ENCODE measurements at regions not wholly inside any gene's neighbourhood (a gene's known extent, or its start where the extent isn't known, plus 50 kb on each side); places are given as distances from the start of the nearest gene placed in this dataset.

DNA sequence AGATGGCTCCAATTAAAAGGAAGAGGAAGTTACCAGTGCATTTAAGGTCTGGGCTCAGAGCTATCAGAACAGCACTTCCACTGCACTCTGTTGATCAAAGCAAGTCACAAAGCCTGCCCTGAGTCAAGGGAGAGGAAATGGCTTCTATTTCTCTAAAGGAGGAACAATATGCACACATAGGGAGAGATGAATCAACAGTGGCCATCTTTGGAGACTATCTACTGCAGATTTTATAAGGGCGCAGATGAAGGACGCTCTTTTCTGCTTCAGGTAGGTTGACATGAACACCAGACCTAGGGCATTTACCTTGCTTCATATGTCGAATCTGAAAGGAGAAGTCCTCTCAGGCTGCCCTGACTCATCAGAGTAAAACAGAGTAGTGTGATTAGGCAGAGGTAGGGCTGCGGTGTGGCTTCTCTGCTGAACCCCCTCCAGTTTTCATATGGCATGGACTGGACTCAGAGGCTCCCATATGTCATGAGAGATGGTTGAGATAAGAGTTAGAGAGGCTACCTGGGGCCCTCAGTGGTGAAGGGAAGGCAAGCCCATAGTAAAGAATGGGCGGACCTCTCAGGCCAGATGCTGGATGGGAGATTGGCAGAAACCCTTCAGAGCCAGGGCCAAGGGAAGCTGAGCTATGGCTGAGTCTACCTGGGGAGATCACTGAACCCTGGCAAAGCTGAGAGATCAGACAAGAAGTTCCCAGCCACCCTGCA, 84.4 kb downstream of the ARF6 start:
- TF ChIP-seq, protein P1, sequence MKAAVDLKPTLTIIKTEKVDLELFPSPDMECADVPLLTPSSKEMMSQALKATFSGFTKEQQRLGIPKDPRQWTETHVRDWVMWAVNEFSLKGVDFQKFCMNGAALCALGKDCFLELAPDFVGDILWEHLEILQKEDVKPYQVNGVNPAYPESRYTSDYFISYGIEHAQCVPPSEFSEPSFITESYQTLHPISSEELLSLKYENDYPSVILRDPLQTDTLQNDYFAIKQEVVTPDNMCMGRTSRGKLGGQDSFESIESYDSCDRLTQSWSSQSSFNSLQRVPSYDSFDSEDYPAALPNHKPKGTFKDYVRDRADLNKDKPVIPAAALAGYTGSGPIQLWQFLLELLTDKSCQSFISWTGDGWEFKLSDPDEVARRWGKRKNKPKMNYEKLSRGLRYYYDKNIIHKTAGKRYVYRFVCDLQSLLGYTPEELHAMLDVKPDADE (IDR thresholded peaks at IDR 0.05), result no peak
- TF ChIP-seq ZNF114 (CRISPR knock-in tag; IDR thresholded peaks at IDR 0.05), result no peak
- TF ChIP-seq, protein P2, sequence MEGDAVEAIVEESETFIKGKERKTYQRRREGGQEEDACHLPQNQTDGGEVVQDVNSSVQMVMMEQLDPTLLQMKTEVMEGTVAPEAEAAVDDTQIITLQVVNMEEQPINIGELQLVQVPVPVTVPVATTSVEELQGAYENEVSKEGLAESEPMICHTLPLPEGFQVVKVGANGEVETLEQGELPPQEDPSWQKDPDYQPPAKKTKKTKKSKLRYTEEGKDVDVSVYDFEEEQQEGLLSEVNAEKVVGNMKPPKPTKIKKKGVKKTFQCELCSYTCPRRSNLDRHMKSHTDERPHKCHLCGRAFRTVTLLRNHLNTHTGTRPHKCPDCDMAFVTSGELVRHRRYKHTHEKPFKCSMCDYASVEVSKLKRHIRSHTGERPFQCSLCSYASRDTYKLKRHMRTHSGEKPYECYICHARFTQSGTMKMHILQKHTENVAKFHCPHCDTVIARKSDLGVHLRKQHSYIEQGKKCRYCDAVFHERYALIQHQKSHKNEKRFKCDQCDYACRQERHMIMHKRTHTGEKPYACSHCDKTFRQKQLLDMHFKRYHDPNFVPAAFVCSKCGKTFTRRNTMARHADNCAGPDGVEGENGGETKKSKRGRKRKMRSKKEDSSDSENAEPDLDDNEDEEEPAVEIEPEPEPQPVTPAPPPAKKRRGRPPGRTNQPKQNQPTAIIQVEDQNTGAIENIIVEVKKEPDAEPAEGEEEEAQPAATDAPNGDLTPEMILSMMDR (conservative IDR thresholded peaks at IDR 0.05; ENCODE audit: low read depth in 2 of 2), result no peak
- TF ChIP-seq POLR2AphosphoS5 (IDR thresholded peaks at IDR 0.05; ENCODE audit: low read depth), result no peak
- TF ChIP-seq EZH2 (IDR thresholded peaks at IDR 0.05; ENCODE audit: low read depth, unreplicated experiment), result no peak
- TF ChIP-seq, protein P3, sequence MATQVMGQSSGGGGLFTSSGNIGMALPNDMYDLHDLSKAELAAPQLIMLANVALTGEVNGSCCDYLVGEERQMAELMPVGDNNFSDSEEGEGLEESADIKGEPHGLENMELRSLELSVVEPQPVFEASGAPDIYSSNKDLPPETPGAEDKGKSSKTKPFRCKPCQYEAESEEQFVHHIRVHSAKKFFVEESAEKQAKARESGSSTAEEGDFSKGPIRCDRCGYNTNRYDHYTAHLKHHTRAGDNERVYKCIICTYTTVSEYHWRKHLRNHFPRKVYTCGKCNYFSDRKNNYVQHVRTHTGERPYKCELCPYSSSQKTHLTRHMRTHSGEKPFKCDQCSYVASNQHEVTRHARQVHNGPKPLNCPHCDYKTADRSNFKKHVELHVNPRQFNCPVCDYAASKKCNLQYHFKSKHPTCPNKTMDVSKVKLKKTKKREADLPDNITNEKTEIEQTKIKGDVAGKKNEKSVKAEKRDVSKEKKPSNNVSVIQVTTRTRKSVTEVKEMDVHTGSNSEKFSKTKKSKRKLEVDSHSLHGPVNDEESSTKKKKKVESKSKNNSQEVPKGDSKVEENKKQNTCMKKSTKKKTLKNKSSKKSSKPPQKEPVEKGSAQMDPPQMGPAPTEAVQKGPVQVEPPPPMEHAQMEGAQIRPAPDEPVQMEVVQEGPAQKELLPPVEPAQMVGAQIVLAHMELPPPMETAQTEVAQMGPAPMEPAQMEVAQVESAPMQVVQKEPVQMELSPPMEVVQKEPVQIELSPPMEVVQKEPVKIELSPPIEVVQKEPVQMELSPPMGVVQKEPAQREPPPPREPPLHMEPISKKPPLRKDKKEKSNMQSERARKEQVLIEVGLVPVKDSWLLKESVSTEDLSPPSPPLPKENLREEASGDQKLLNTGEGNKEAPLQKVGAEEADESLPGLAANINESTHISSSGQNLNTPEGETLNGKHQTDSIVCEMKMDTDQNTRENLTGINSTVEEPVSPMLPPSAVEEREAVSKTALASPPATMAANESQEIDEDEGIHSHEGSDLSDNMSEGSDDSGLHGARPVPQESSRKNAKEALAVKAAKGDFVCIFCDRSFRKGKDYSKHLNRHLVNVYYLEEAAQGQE (IDR thresholded peaks at IDR 0.05; ENCODE audit: unreplicated experiment), result no peak
- TF ChIP-seq NANOG (IDR thresholded peaks at IDR 0.05; ENCODE audit: borderline replicate concordance), result no peak
- no peak for TF ChIP-seq EZH2phosphoT487 (IDR thresholded peaks at IDR 0.05; ENCODE audit: unreplicated experiment)
- TF ChIP-seq STAT1 (IDR thresholded peaks at IDR 0.05; ENCODE audit: unreplicated experiment), result no peak
- no peak for TF ChIP-seq ZNF331 (CRISPR knock-in tag; IDR thresholded peaks at IDR 0.05; ENCODE audit: low read depth)

Data from GM23338 (cell line).